ENCODE measurements at regions not wholly inside any gene's neighbourhood (a gene's known extent, or its start where the extent isn't known, plus 50 kb on each side); places are given as distances from the start of the nearest gene placed in this dataset.
"Not testable (repeated sequence)": the region's sequence is repeated elsewhere in the genome, so short reads cannot be mapped to it uniquely, and the experiment has no call there.

DNA sequence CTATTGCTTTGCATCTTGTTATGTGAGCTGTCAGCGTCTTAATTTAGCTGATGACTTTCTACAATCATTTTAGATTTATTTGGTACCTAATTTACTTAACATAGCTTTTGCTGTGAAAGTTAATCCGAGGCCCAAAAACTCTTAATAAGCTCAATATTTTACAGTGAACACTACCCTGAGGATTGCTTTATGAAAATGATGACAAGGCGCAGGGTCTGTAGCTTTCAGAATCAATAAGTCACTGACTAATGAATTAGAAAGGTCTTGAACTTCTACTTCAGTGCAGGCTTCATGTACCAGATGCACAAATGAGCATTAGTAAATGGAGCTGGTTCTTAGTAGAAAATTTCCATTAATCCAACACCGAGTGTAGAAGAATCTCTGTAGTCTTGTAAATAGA is 81.4 kb upstream of the ZNF366 start:
- DNase-seq, result no peak

DNA sequence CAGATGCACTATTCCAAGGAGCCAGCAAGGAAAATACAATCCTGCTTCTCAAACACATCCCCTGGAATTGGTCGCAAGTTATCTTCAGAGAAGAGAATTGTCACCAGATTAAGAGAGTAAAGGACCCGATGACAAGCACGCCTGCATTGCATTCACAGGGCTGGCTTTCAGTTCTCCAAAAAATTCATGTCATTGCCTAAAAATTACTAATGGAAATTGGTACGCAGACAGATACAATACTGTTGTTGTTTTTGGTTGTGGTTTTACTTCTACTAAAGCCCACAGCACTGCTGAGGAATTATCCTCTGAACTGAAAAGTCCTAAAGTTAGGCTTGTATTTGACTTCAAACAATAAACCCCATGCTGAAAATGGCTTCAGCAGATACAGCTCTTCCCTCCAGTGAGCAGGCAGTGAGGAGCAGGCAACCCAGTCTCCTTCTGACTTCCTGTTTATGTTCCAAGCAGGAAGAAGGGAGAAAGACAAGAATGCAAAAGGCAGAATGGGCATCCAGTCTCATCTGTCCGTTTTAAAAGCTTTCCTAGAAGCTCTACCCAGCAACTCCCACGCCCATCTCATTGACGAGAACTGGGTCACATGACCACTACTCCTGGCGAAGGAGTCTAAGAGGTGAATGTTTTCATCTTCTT is 80.6 kb upstream of the ZNF366 start:
- peak; percentile 38 for DNase-seq

DNA sequence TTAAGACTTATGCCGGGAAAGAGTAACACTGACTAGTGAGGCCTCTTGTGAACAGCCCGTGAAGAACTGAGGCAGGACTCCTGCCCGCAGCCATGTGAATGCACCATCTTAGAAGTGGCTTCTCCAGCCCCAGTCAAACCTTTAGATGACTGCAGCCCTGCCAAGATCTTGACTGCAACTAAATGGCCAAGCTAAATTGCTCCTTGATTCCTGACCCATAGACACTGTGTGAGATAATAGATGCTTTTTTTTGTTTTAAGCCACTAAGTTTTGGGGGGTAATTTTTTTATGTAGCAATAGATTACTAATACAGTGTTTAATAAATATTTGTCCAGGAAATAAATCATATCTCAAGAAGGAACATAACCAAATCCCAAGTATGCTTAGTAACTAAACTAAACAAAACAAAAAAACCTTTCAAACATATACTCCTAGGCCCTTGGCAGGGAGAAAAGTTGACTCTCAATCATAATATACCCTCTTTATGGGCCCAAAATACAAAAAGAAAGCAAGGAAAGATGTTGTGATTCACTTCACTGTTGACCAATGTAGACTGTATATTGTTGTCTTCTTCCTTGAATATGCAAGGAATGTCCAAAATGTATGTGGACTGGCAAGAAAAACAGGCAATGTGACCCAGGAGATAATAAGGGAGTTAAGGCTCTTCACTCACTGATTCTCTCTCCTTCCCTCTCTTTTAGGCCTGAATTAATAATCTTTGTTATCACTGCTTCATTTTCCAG is 79.7 kb upstream of the ZNF366 start:
- DNase-seq, result peak; percentile 69

DNA sequence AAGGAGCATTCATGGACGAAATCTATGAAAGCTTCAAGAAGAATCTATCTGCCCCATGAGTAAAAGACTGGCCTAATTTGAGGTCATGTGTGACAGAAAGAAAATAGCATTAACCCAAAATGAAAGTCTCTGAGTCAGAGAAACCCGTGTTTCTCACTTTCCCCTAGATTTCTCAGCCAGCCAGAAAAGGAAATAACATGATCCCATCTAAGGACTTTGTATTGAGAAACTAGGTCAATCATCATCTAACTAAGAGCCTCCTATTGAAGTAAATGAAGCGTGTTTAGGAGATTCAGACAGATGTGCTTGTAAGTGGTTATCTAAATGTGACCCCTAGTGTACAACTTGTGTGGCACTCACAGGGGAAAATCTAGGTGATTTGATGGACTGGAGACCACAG is 77.3 kb upstream of the ZNF366 start:
- no peak for DNase-seq

DNA sequence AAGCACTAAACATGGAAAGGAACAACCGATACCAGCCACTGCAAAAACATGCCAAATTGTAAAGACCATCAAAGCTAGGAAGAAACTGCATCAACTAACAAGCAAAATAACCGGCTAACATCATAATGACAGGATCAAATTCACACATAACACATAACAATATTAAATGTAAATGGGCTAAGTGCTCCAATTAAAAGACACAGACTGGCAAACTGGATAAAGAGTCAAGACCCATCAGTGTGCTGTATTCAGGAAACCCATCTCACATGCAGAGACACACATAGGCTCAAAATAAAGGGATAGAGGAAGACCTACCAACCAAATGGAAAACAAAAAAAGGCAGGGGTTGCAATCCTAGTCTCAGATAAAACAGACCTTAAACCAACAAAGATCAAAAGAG is 72.1 kb upstream of the ZNF366 start:
- DNase-seq, result not testable (repeated sequence)

DNA sequence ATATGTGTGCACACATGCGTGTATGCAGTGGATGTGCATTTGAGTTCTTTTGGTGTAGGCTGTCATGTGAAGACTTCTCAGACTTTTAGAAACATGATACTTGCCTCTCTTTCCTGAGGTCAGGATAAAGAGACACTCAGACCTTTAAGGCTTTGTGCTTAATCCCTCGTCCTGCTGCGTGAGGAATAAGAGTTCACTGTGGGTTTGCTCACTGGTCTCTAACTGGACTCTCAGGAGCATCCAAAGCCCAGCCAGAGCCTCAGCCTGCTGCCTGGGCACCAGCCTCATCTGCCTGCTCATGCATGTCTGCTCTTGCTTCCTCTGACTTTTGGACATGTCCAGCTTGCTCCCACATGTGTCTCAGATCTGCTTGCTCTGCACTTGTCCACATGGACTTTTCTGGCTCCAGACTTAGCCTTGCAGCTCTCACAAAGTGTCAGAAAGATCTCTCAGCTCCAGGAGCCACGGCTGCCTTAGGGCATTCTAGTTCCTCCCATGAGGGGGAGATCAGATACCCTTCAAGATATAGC is 65.1 kb upstream of the ZNF366 start:
- no peak for DNase-seq

DNA sequence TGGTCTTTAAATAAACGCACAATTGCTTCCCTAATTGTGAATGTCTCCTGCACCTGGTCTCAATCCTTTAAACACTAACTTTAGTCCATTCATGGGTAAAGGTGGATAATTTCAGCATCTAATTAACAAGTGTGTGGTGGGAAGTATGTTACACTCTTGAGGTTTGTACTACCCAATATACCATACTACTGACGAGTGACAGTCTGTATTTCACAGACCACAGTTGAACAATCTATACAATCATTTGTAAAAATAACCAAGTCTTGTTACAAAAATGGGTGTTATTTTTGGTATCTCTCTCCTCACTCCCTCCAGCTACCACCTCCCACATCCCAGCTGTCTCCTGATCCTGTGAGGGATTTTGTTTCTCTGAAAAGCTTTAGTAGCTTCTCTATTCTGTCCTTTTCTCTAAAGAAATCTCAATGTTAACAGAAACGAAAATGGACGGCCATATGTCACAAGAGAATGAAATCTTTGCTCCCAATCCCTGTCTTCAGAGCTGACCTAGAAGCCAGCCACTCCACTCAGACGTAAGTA is 62.3 kb upstream of the ZNF366 start:
- no peak for DNase-seq

DNA sequence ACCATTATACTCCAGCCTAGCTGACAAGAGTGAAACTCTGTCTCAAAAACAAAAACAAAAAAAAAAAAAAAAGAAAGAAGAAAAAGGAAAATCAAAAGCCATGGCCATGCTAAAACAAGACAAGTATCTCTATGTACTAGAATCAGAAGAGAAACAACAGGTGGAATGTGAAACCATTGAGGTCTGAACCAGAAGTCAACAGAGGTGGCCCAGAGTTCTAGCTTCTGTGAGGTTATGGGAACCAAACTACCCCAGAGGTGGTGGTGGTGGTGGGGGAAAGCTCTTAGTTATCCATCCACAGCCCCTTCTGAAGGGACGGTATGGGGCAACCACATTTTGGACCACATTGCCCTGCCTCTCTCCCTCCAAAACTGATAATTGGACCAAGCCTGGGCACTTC is 59.5 kb upstream of the ZNF366 start:
- DNase-seq, result no peak

DNA sequence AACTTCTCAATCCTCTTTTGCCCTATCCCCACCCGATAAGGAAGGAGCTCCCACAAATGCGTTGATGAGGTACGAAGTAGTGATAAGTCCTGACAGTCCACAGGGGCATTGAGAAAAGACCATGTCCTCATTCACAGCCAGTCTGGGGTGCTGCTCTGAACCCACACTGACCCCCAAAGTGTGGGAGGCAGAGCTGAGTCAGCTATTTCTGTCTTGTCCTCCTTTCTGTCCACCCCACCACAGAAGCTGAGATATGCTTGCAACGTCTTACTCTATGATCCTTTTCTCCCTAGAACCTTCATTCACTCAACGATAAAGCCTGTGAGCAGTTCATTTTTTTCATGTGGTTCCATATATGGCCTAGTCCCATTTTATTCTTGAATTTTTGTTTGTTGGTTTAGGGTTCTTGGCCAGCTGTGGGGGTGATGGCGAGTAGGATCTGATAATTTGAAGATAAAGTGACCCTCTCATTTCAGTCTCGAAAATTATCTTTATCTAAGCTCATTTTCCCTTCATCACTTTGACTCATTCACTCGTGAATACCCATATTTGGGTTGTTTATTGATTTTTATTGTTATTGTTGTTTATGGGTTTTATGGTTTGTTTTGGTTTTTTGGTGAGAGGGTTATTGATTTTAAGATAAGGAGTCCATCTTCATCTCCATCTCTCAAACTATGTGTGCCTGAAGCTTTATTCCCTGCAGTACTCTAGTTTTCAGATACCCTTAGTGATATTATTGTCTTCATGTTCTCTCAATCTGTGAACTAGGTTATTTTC is 58.5 kb upstream of the ZNF366 start:
- no peak for DNase-seq

DNA sequence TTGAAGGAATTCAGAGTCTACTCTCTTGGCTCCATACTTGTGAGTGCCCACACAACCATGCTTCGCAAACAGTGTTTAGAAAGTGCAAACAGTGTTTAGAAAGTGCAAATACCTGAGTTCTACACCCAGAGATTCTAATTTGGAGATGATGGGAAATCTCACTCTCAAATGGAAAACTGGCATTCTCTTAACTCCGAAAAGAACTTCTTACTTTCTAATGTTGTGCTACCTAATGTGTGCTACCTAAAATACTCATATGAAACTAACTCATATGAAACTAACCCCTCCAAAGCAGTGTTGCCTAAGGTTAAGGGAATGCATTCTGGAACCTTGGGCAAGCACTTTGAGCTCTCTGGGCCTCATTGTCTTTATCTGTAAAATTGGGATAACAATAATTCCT is 55.5 kb upstream of the ZNF366 start:
- DNase-seq, result no peak

DNA sequence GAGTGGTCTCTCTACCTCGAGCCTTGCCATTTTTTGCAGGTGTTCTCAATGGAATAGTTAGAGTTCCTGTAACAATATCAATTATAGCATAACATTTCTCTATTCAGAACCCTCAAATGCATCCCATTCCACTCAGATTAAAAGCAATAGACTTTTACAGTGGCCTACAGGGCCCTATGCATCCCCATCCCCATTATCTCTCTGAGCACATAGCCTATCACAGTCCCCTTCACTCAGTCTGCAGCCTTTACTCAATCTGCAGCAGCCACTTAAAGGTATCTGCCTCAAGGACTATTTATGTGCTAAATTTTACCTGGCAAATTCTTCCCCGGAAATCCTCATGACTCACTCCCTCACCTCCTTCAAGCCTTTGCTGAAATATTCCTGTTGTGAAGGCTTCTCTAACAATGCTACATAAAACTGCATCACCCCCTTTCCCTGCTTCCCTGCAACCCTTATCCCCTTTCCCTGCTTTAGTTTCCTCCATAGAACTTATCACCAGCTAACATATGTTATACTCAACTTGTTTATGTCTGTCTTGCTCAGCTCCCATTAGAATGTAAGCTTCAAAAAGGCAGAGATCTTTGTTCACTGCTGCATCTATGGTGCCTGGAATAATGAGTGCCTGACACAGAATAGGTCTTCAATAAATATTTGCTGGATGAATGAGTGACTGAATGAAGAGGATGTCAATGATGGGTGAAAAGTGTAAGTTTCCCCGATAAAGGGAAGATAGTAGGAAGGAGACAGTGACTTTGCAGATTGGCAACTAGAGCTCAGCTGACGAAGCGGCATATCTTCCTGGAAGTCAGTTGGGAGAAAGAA is 54.1 kb upstream of the ZNF366 start:
- DNase-seq, result no peak

DNA sequence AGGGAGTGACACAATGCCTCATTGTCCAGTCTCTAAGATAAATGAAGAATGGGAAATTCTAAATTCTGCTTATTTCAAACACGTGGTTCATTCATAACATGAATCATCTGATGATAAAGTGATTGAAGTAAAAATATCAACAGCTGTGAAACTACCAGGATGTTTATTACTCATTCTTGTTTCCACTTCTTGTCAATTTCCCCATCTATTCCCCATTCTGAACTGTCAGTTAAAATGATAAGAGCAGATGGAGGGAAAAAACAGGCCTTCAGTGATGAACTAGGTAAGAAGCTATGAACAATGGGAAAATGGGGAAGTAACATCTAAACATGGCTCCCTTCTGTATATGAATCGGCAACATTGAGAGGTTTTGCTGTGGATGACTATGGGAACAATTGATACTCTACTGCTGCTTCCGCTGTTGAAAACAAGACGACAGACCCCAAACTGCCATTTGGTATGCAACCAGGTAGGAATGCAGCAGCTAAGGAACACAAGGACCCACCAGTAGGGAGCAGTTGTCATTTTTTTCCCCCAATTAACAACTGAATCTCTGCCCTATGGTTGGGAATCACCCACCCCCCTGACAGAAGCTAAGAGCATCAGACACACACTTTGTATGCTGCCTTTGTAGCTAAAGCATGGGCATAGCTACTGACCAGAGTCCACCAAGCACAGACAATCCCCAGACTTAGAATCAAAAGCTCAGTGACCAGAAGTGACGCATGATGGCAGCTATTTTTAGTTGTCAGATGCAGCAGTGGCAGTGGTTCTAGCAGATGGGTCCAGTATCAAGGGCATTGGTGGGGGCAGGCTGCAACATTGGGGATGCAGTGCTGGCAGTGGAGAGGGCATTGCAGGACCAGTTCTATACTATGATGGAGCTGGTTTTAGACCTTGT is 52.9 kb upstream of the ZNF366 start:
- DNase-seq, result no peak

DNA sequence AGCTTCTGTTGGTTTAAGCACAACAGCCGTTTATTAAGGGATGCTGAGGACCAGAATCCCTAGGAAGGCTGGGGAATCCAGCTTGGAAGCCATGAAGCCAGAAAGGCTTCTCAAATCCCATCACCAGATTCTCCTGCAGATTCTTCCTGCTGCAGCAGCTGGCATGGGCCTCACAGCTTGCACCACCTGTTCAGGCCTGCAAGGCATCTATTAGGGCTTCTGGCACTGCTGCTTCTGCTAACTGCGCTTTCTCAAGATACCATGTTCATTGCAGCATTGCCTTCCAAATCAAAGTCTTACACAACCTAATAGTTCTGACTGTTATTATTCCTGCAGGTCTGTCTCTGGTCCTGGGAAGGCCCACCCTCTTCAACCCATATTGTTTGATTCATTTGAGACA is 51.2 kb upstream of the ZNF366 start:
- no peak for DNase-seq

DNA sequence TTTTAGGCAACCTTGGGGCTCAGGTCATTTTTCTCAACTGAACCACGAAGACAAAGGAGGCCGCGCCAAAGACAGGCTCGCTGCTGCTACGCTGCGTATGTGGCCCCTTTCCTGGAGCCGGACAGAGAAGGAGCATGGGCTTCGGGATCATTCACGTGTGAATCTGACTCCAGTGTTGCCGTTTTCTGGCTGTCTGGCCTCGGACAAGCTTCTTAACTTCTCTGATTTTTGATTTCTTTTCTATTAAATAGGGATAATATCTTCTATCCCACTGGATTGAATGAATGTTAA is 50.8 kb upstream of the ZNF366 start:
- no peak for DNase-seq

DNA sequence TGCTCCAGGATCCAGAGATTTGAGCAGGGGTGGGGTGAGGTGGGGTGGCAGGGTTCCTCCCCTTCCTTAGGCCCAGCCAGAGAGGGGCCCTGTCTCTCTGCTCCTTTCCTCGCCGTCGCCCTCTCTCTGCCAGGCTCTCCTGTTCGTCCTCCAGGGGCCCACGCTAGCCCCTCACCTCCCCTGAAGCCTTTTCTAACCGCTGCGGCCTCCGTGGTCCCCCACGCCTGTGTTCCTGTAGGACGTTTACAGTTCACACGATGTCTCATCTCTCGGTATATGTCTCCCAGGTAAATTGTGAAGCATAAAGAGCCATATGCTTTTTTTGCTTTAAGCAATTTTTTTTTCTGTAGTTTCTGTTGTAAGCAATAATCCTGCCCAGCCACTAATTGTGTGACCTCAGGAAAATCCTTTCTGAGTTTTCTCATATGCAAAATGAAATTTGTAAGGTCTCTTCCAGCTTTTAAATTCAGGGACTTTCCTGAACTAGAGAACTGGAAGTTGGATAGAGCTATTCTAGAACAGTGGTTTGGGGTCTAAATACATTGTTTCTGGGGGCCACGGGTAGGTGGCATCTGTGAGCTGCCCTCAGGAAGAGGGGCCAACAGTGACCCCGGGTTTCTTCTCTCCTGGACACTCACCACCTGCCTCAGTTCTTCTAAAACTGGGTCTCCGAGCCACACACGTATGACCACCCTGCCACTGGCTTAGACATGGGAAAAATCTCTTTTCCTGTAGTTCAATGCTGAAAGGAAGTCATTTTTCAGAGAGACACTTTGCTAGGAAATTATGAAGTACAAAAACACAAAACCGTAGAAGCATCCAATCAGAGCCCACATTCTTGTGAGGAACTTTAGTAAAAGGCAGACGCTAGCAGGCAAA is 50.2 kb upstream of the ZNF366 start:
- no peak for DNase-seq
